Muscle layer of colon (tissue), 2 donors: ENCODE measurements at regions not wholly inside any gene's neighbourhood (a gene's known extent, or its start where the extent isn't known, plus 50 kb on each side); places are given as distances from the start of the nearest gene placed in this dataset.

Experiments
- H3K27ac ChIP-seq: one replicate; pipeline ENCODE4 v1.7.0; 2013; ENCODE audit warnings: low read depth, mild to moderate bottlenecking, low read length, moderate library complexity
- H3K27me3 ChIP-seq, 2 donors: one replicate each; pipeline ENCODE4 v1.7.0; 2013; ENCODE audit warnings: low read length in 2 of 2, mild to moderate bottlenecking in 2 of 2; ENCODE audit not compliant: insufficient read depth in 2 of 2, control insufficient read depth in 1 of 2
- H3K36me3 ChIP-seq: one replicate; pipeline ENCODE4 v1.7.0; 2013; ENCODE audit warnings: mild to moderate bottlenecking, low read length; ENCODE audit not compliant: insufficient read depth
- H3K4me1 ChIP-seq: one replicate; pipeline ENCODE4 v1.7.0; 2013; ENCODE audit warnings: mild to moderate bottlenecking, low read length; ENCODE audit not compliant: insufficient read depth
- H3K4me3 ChIP-seq, 2 donors: one replicate each; pipeline ENCODE4 v1.7.0; 2013; ENCODE audit warnings: low read length in 2 of 2, low read depth in 1 of 2, mild to moderate bottlenecking in 1 of 2, moderate library complexity in 1 of 2
- H3K9ac ChIP-seq: one replicate; pipeline ENCODE4 v1.7.0; 2013; ENCODE audit warnings: low read length
- H3K9me3 ChIP-seq: one replicate; pipeline ENCODE4 v1.7.0; 2013; ENCODE audit warnings: mild to moderate bottlenecking, low read length
- donor health status: abdominal sarcoma.
- donor health status: Adenocarcinoma of cecum.

DNA sequence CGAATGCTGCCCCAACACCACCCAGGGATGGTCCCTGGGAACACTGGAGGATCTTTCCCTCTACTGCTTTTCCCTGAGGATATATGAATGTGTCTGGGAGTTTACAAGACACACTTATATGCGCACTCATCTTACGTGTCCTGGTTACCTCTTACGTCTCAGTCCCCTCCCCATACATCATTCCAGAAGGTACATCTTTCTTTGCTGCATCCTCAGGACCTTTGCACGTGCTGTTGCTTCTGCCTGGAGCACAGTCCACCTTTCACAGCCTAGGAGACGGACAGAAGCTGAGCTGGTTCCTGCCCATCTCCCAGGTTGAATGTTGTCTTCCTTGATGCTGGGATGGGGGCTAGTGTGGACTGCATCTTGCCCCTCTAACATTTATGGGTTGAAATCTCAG, 153.0 kb upstream of the FOXF1 start:
- H3K4me1 ChIP-seq = peaks cover 8% of the 10 kb centered on the region
- peak overlapping the region; percentile 45 for H3K27ac ChIP-seq
- H3K36me3 ChIP-seq = no peaks in the 10 kb centered on the region
- no peak overlapping the region for H3K9ac ChIP-seq
- H3K27me3 ChIP-seq = no peaks in the 10 kb centered on the region
- no peaks in the 10 kb centered on the region for H3K9me3 ChIP-seq
- H3K4me3 ChIP-seq = no peak overlapping the region

- no peak overlapping the region for H3K27ac ChIP-seq
- no peak overlapping the region for H3K9ac ChIP-seq
- H3K9me3 ChIP-seq = no peaks in the 10 kb centered on the region
- no peak overlapping the region for H3K4me3 ChIP-seq
- no peaks in the 10 kb centered on the region for H3K27me3 ChIP-seq
- H3K36me3 ChIP-seq = no peaks in the 10 kb centered on the region
- peaks cover 8% of the 10 kb centered on the region for H3K4me1 ChIP-seq
These were observed 152.4 kb upstream of the FOXF1 start for GRCh38 chr16:86357950-86358349.

DNA sequence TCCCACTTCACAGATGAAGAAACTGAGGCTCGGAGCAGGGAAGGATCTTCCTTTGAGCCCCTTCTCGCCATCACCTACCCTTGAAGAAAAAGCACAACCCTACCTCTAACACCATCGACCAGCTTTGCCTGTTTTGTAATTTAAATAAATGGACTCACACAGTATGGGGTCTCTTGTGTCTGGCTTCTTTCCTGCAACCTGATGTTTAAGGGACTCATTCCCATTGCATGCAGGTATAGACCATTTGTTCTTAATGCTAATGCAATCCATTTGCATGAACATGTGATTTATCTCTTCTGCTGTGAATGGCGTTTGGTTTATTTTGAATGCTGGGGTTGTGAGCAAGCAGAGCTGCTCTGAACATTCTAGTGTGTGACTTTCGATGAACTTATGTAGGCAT, 150.8 kb upstream of the FOXF1 start:
- Histone ChIP-seq H3K9me3 (no peaks in the 10 kb centered on the region), H3K4me3 (no peak overlapping the region), H3K4me1 (peaks cover 14% of the 10 kb centered on the region), H3K27ac (no peak overlapping the region), H3K9ac (no peak overlapping the region), H3K36me3 (no peaks in the 10 kb centered on the region), H3K27me3 (no peaks in the 10 kb centered on the region)

DNA sequence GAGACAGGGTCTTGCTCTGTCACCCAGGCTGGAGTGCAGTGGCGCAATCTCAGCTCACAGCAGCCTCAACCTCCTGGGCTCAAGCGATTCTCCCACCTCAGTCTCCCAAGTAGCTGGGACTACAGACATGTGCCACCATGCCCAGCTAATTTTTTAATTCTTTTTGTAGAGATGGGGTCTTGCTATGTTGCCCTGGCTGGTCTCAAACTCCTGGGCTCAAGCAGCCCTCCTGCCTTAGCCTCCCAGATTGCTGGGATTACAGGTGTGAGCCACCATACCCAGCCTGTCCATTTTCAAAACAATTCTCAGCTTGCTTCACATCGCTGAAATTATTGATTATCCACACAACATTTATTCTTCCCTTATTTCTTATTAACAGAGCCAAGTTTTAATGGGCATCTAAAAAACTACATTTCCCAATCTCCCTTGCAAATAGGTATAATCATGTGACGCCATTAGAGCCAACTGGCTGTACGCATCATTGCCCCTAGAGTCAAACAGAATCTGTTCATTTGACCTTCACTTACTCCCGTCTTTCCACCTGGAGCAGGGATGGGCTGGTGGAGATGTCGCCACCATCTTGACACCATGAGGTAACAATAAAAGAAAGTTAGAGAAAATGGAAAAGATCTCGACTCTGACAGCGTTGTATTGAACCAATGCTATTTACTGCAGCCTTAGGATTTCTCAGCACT, 148.0 kb upstream of the FOXF1 start:
- H3K36me3 ChIP-seq = no peaks in the 10 kb centered on the region
- H3K27ac ChIP-seq = peak overlapping the region; percentile 70
- H3K9me3 ChIP-seq = no peaks in the 10 kb centered on the region
- no peaks in the 10 kb centered on the region for H3K27me3 ChIP-seq
- H3K4me3 ChIP-seq = no peak overlapping the region
- no peak overlapping the region for H3K9ac ChIP-seq
- peaks cover 36% of the 10 kb centered on the region for H3K4me1 ChIP-seq

DNA sequence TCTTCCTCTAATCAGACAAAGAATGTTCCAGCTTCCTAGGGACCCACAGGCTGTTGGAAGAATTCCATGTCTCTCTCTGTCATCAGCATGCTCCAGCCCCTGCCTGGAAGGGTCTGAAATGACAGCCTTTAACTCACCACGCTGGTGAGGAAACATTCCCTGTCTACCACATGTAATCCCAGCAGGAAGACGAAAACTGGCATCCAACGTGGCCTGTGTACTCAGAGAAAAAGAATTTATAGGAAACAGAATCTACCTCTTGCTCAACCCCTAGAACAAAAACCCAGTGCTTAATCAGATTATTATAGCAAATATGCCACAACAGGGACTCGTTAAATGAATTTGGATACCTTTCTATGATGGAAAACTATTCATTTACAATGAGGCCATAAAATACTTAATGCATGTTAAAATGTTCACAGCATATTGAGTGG, 147.3 kb upstream of the FOXF1 start:
- Histone ChIP-seq H3K9ac (no peak overlapping the region), H3K4me3 (no peak overlapping the region), H3K4me1 (peaks cover 44% of the 10 kb centered on the region), H3K27me3 (no peaks in the 10 kb centered on the region), H3K36me3 (no peaks in the 10 kb centered on the region), H3K9me3 (no peaks in the 10 kb centered on the region), H3K27ac (peak overlapping the region; percentile 70)

DNA sequence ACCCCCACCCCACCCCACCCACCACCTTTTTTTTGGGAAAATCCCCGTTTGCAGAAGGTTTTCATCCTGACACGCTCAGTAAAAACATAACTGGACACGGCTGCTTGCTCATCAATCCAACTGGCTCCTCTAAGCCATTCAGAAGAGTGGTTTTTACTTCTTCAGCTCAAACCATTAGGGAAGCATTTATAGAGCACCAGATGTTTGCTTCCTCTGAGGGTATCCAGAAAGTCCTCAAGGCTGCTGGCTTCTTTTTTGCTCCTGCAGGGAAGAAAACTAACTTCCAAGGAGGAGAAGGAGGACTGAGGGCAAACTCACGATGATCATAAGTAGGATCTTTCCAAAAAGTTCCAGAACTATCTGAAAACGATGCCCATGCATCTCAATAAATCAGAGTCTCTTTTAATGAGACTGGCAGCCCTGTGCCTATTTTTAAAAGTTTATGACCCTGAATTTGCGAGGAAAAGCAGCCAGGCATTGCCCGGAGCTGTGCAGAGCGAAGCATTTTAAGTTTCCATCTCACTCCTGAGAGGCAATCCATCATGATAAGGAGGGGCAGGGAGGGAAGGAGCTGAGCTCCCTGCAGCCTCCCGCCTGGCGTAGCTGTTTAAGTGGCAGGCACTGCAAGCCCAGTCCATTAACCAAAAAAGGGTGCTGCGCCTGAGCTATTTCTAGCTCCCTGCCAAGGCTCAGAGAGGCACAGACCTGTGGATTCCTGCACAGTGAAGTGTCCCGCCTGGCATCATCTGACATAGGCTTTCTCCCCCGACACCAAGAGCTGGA, 146.3 kb upstream of the FOXF1 start:
- peak overlapping the region; percentile 70 for H3K27ac ChIP-seq
- H3K4me3 ChIP-seq = no peak overlapping the region
- H3K4me1 ChIP-seq = peaks cover 46% of the 10 kb centered on the region
- no peaks in the 10 kb centered on the region for H3K36me3 ChIP-seq
- H3K9ac ChIP-seq = no peak overlapping the region
- no peaks in the 10 kb centered on the region for H3K27me3 ChIP-seq
- H3K9me3 ChIP-seq = no peaks in the 10 kb centered on the region

GRCh38 chr16:86364653-86365380, 145.5 kb upstream of the FOXF1 start:
- H3K27ac ChIP-seq = peak overlapping the region; percentile 70
- no peaks in the 10 kb centered on the region for H3K9me3 ChIP-seq
- H3K4me1 ChIP-seq = peaks cover 46% of the 10 kb centered on the region
- no peak overlapping the region for H3K9ac ChIP-seq
- H3K27me3 ChIP-seq = no peaks in the 10 kb centered on the region
- no peaks in the 10 kb centered on the region for H3K36me3 ChIP-seq
- no peak overlapping the region for H3K4me3 ChIP-seq

DNA sequence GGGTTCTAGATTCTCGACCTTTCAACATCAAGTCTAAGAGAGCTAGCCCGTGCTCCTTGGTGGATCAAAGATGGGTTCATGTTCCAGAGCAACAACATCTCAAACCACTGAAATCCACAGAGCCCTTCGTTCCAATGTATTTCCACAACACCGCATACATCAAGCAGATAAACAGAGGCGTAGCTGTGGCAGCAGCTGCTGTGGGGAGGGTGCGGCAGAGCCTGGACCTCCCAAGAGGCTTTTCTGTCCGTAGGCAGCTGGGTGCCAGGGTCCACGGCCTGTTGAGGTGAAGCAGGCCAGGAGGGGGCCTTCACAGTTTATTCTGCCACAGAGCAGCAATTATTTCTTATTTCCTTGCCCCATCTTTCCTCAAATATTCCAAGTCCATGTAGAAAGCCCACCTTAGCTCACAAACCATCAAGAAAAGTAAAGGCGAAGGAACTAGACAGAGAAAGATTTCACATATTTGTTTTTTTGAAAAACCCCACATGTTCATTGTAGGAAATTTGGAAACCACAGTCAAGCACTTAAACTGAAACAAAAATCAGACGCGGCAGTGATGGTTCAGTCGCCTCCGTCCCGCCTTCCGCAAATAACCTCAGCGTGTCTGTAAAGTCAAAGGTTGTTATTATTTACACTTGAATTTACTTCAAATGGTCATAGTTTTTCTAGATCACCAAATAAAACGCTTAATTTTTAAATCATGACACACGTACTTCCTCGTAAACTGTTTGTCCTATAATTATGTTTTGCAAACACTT, 144.6 kb upstream of the FOXF1 start:
- no peaks in the 10 kb centered on the region for H3K27me3 ChIP-seq
- no peaks in the 10 kb centered on the region for H3K9me3 ChIP-seq
- peak overlapping the region; percentile 47 for H3K9ac ChIP-seq
- no peaks in the 10 kb centered on the region for H3K36me3 ChIP-seq
- peak overlapping the region; percentile 70 for H3K27ac ChIP-seq
- peaks cover 46% of the 10 kb centered on the region for H3K4me1 ChIP-seq
- H3K4me3 ChIP-seq = no peak overlapping the region

GRCh38 chr16:86366481-86366880, 143.8 kb upstream of the FOXF1 start:
- H3K27me3 ChIP-seq = no peaks in the 10 kb centered on the region
- no peaks in the 10 kb centered on the region for H3K9me3 ChIP-seq
- H3K4me1 ChIP-seq = peaks cover 46% of the 10 kb centered on the region
- peak overlapping the region; percentile 70 for H3K27ac ChIP-seq
- H3K36me3 ChIP-seq = no peaks in the 10 kb centered on the region
- H3K9ac ChIP-seq = no peak overlapping the region
- H3K4me3 ChIP-seq = no peak overlapping the region

DNA sequence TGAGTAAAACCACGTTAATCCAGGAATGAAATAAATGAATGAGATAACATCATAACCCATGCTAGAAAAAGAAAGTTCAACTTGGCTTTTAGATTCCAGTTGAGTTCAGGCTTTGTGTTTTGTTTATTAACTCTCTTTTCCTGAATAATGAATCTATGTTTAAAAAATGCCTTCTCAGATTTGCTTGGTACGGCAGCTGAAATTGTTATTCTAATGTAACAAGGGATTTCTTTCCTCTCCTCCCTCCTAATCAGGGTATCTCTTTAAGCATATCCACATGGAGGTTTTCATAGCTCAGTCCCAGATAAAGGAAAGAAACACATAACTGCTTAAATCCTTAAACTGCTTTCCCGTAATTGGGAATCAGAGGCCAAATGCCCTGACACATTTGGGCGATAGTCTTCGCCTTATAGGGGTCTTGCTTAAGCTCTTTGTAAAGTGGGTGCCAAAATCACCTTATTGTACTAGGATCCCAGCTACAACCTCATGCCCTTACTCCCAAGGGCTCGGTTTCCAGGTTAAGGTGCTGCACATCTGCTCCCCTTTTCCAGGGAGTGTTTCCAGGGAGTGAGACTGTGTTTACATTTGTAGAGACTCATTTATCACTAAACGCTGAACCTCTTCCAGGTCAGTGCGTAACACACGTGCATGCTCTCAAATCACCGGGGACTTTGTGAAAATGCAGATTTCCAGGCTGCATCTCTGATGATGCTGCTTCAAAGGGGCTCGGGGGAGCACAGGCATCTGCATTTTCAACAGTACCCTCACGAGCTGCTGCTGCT, 142.8 kb upstream of the FOXF1 start:
- Histone ChIP-seq H3K4me1 (peaks cover 46% of the 10 kb centered on the region), H3K27me3 (no peaks in the 10 kb centered on the region), H3K36me3 (no peaks in the 10 kb centered on the region), H3K9ac (no peak overlapping the region), H3K4me3 (no peak overlapping the region), H3K9me3 (no peaks in the 10 kb centered on the region), H3K27ac (peak overlapping the region; percentile 16)
